Endodermal cell (in vitro differentiated cells): ENCODE measurements at regions not wholly inside any gene's neighbourhood (a gene's known extent, or its start where the extent isn't known, plus 50 kb on each side); places are given as distances from the start of the nearest gene placed in this dataset.

Experiments used
- DNase-seq: peaks from one replicate; pipeline ENCODE4 v3.0.0-alpha.2; 2017
- H3K27ac ChIP-seq: 2 replicates; pipeline ENCODE4 v1.5.1; 2013; ENCODE audit warnings: mild to moderate bottlenecking, low read depth, low read length, moderate library complexity
- H3K27me3 ChIP-seq: 2 replicates; pipeline ENCODE4 v1.6.1; 2013; ENCODE audit warnings: mild to moderate bottlenecking, low read length, moderate library complexity; ENCODE audit not compliant: insufficient read depth, control insufficient read depth, poor library complexity, severe bottlenecking
- H3K36me3 ChIP-seq: 2 replicates; pipeline ENCODE4 v1.7.0; 2013; ENCODE audit warnings: mild to moderate bottlenecking, low read length, moderate library complexity; ENCODE audit not compliant: control insufficient read depth, insufficient read depth
- H3K4me1 ChIP-seq: one replicate; pipeline ENCODE4 v1.7.0; 2013; ENCODE audit warnings: low read length; ENCODE audit not compliant: control insufficient read depth, insufficient read depth
- H3K4me3 ChIP-seq: 2 replicates; pipeline ENCODE4 v1.5.1; 2013; ENCODE audit warnings: mild to moderate bottlenecking, low read length, moderate library complexity
- H3K9ac ChIP-seq: 2 replicates; pipeline ENCODE4 v1.6.1; 2013; ENCODE audit warnings: mild to moderate bottlenecking, low read length, moderate library complexity; ENCODE audit not compliant: poor library complexity, severe bottlenecking; ENCODE audit errors: extremely low read depth
- H3K9me3 ChIP-seq: 2 replicates; pipeline ENCODE4 v1.6.1; 2013; ENCODE audit warnings: mild to moderate bottlenecking, low read length, moderate library complexity; ENCODE audit not compliant: control insufficient read depth
- H3K27ac Mint-ChIP-seq: 2 replicates; pipeline ENCODE4 v1.8.0; 2020; ENCODE audit warnings: mixed read lengths
- H3K27me3 Mint-ChIP-seq: 2 replicates; pipeline ENCODE4 v1.8.0; 2021; ENCODE audit warnings: mild to moderate bottlenecking, mixed read lengths; ENCODE audit not compliant: insufficient read depth
- H3K36me3 Mint-ChIP-seq: 2 replicates; pipeline ENCODE4 v1.8.0; 2020; ENCODE audit warnings: low read depth, mixed read lengths
- H3K4me1 Mint-ChIP-seq: 2 replicates; pipeline ENCODE4 v1.8.0; 2020; ENCODE audit warnings: mixed read lengths
- H3K4me3 Mint-ChIP-seq: 2 replicates; pipeline ENCODE4 v1.8.0; 2020; ENCODE audit warnings: mild to moderate bottlenecking, moderate library complexity, mixed read lengths
- H3K9me3 Mint-ChIP-seq: 2 replicates; pipeline ENCODE4 v1.8.0; 2020; ENCODE audit warnings: mild to moderate bottlenecking, mixed read lengths
- WGBS, 2 experiments: methylation state at CpG; one replicate each; pipeline versions ENCODE4 v1.1.5 to v1.1.7; 2013; ENCODE audit warnings: missing lambda C conversion rate in 2 of 2, mixed read lengths in 1 of 2; ENCODE audit not compliant: insufficient coverage in 1 of 2, insufficient read length in 1 of 2; 5-methylcytosine and 5-hydroxymethylcytosine counted together
- TF ChIP-seq, protein P1 (sequence below): fragments of 200-600 bp; sonication (generic); conservative IDR thresholded peaks from 2 replicates; pipeline ENCODE4 v1.5.0; 2021; ENCODE audit warnings: antibody characterized with exemption, mild to moderate bottlenecking

DNA sequence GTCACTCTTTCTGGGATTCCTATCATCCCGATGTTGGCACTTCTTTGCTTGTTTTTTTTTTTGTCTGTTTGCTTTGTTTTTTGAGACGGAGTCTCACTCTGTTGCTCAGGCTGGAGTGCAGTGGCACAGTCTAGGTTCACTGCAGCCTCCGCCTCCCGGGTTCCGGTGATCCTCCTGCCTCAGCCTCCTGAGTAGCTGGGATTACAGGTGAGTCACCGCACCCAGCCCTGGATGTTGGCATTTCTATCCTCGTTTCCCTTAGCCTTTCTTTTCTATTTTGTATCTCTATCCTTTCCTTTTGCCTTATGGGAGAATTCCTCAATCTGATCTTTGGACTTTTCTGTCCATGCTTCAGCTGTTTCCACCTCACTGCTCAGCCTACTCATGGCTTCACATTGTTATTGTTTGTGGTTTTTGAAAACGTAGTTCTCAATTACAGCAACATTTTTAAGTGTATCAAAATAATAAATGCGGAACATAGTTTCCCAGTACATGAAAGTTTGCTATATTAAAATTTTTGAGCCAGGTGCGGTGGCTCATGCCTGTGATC lies 62.1 kb upstream of the ZNF516 start:
- no peaks in the 10 kb centered on the region for H3K9me3 ChIP-seq
- no peaks in the 10 kb centered on the region for H3K4me1 ChIP-seq
- Mint-ChIP-seq H3K27ac (no peak overlapping the region), H3K4me3 (no peak overlapping the region), H3K27me3 (peaks cover 1% of the 10 kb centered on the region), H3K36me3 (no peaks in the 10 kb centered on the region), H3K9me3 (no peaks in the 10 kb centered on the region), H3K4me1 (no peaks in the 10 kb centered on the region)
- no peaks in the 10 kb centered on the region for H3K36me3 ChIP-seq
- TF ChIP-seq, protein P1, sequence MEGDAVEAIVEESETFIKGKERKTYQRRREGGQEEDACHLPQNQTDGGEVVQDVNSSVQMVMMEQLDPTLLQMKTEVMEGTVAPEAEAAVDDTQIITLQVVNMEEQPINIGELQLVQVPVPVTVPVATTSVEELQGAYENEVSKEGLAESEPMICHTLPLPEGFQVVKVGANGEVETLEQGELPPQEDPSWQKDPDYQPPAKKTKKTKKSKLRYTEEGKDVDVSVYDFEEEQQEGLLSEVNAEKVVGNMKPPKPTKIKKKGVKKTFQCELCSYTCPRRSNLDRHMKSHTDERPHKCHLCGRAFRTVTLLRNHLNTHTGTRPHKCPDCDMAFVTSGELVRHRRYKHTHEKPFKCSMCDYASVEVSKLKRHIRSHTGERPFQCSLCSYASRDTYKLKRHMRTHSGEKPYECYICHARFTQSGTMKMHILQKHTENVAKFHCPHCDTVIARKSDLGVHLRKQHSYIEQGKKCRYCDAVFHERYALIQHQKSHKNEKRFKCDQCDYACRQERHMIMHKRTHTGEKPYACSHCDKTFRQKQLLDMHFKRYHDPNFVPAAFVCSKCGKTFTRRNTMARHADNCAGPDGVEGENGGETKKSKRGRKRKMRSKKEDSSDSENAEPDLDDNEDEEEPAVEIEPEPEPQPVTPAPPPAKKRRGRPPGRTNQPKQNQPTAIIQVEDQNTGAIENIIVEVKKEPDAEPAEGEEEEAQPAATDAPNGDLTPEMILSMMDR: no peak
- H3K27me3 ChIP-seq: no peaks in the 10 kb centered on the region
- no peak overlapping the region for H3K27ac ChIP-seq
- 88 to 98% methylated on average over 7 to 10 of the region's 10 CpGs for WGBS, 2 experiments
- no peak overlapping the region for H3K9ac ChIP-seq
- H3K4me3 ChIP-seq: no peak overlapping the region
- no peak for DNase-seq

DNA sequence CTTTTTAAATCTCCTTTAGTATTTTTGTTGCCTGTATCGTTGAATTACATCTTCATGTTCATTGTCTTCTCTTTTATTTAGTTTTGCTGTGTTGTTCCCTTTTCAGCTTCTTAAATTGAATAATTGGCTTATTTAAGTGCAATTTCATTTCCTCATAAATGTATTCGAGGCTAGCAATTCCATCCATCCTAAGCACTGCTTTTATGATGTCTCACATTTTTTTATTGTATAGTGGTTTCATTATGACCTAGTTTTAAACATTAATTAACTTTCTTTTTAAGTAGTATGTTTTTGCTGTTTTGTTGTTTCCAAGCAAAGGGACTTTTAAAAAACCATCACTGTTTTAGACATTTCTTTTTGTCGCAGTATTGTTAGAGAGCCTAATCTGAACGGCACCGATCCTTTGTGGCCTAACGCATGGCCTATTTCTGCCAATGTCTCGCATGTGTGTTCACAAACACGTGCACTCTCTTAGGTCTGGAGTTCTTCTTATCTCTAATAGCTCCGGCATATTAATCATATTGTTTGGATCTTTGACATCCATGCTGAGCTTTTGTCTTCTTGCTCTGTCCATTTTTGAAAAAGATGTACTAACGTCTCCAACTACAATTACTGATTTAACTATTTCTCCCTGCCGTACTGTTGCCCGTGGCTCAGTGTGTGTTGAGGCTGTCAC lies 59.6 kb upstream of the ZNF516 start:
- no peak overlapping the region for H3K27ac ChIP-seq
- Mint-ChIP-seq H3K27me3 (peaks cover 1% of the 10 kb centered on the region), H3K4me3 (no peak overlapping the region), H3K4me1 (no peaks in the 10 kb centered on the region), H3K36me3 (no peaks in the 10 kb centered on the region), H3K9me3 (no peaks in the 10 kb centered on the region), H3K27ac (no peak overlapping the region)
- no peak overlapping the region for H3K9ac ChIP-seq
- no peaks in the 10 kb centered on the region for H3K4me1 ChIP-seq
- H3K36me3 ChIP-seq: no peaks in the 10 kb centered on the region
- TF ChIP-seq, protein P1: no peak
- no peaks in the 10 kb centered on the region for H3K9me3 ChIP-seq
- WGBS, 2 experiments: 94 to 97% methylated on average over 10 to 11 of the region's 12 CpGs
- no peak overlapping the region for H3K4me3 ChIP-seq
- H3K27me3 ChIP-seq: no peaks in the 10 kb centered on the region
- no peak for DNase-seq

DNA sequence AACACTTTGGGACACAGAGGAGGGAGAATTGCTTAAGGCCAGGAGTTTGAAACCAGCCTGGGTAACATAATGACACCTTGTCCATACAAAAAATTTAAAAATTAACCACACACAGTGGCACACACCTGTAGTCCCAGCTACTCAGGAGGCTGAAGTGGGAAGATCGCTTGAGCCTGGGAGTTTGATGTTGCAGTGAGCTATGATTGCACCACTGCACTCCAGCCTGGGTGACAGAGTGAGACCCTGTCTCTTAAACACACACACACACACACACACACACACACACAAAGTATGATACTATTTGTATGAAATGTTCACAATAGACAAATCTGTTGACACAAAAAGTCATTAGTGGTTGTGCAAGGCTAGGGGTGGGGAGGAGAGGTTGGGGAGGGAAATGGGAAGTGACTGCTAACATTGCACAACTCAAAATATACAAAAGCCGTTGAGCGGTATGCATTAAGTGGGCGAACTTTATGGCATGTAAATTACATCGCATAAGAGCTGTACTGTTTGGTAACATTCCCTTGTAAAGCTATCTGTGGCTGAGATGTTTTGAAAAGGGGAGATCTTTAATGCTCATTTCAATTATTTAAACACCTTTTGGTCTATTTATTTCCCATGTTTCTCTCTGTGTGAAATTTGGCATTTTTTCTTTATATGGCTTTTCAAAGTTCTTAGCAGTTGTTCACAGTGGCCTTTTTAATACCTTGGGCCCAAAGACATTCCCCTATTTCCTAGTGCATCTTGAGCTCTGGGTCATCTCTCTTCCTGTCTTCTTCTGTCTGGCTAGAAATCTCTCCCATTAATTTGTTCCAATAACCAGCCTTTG lies 58.9 kb upstream of the ZNF516 start:
- Mint-ChIP-seq H3K4me3 (no peak overlapping the region), H3K27me3 (peaks cover 1% of the 10 kb centered on the region), H3K36me3 (no peaks in the 10 kb centered on the region), H3K4me1 (no peaks in the 10 kb centered on the region), H3K9me3 (peaks cover 1% of the 10 kb centered on the region), H3K27ac (no peak overlapping the region)
- no peak overlapping the region for H3K9ac ChIP-seq
- no peak overlapping the region for H3K4me3 ChIP-seq
- DNase-seq: no peak
- H3K4me1 ChIP-seq: no peaks in the 10 kb centered on the region
- 93 to 100% methylated on average over 4 to 5 of the region's 5 CpGs for WGBS, 2 experiments
- H3K27me3 ChIP-seq: no peaks in the 10 kb centered on the region
- H3K27ac ChIP-seq: no peak overlapping the region
- no peaks in the 10 kb centered on the region for H3K9me3 ChIP-seq
- TF ChIP-seq, protein P1: no peak
- no peaks in the 10 kb centered on the region for H3K36me3 ChIP-seq
